Ecto neural progenitor cell (in vitro differentiated cells): ENCODE measurements at regions not wholly inside any gene's neighbourhood (a gene's known extent, or its start where the extent isn't known, plus 50 kb on each side); places are given as distances from the start of the nearest gene placed in this dataset.
A peak's percentile ranks its signal among the peaks of the same experiment; 100 is the strongest.
"Not testable (repeated sequence)": the region's sequence is repeated elsewhere in the genome, so short reads cannot be mapped to it uniquely, and the experiment has no call there.

Experiments
- DNase-seq: peaks from one replicate; pipeline ENCODE4 v3.0.0-alpha.2; 2018; ENCODE audit warnings: low spot score

GRCh38 chr4:79175716-79176115, 150.1 kb downstream of the NAA11 start:
- no peak for DNase-seq

DNA sequence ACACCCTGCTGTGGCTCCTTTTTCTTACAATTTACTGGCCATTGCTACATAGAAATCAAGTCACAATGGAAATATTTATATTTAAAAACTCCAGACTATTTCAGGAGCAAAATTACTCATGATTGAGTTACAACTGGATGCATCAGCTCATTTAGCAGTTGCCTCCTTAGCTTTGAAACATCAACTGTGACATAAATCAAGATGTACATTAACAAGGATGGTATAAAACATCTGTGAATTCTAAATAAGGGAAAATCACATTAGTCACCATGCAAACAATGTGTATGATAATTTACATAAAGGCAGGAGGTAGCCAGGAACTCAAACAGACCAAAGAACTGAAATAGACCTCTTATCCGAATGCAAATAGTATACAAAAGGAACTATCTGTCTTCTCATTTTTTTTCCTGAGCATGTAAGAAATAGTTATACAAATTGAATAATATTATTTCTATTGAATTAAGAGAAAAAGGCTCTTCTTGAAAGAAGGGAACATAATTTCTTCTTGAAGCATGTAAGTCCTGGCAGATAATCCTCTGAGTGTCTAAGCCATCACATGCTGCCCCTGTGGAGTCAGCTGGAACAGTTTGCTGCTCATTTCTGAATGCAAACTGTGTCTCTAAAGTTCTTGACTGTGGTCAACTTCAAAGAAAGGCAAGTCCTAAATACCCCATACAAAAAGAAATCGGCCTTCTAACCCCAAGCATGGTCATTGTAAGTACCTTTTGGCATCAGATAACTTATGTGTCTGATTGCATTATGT, 151.2 kb downstream of the NAA11 start:
- no peak for DNase-seq

- DNase-seq: no peak
Measured at GRCh38 chr4:79173186-79173585, 152.7 kb downstream of the NAA11 start.

GRCh38 chr4:79170077-79170476, 155.8 kb downstream of the NAA11 start:
- DNase-seq: no peak

- no peak for DNase-seq
Measured at GRCh38 chr4:79164907-79165610, 160.8 kb downstream of the NAA11 start.

DNA sequence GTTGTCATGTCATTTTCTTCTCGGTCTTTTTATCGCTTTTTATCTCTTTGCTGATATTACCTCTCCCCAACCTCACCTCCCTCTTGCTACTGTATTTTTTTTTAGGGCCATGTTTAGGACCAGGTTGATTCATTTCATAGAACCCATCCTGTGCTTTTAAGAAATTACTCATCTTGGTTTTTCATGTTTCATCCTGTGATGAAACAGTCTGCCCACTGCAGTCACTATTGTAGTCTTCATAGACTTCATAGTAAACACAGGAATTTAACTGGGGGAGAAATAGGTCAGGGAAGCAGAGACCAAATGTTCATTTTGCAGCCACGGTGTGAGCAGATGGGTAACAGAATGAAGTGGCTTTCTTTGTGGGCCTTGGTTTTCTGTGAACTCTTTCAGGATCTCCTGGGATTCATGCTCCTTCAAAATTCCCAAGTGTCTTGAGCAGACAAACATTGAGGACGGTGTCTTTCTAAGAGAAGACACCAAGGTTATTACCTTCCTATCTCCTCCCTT, 161.8 kb downstream of the NAA11 start:
- DNase-seq: no peak

GRCh38 chr4:79160962-79161361, 164.9 kb downstream of the NAA11 start:
- no peak for DNase-seq

DNA sequence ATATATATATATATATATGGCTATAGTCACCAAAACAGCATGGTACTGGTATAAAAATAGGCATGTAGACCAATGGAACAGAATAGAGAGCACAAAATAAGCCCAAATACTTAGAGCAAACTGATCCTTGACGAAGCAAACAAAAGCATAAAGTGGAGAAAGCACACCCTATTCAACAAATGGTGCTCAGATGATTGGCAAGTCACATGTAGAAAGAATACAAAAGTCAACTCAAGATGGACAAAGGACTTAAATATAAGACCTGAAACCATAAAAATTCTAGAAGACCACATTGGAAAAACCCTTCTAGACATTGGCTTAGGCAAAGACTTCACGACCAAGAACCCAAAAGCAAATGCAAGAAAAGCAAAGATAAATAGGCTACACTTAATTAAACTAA, 167.2 kb downstream of the NAA11 start:
- not testable (repeated sequence) for DNase-seq

GRCh38 chr4:79155336-79155735, 170.5 kb downstream of the NAA11 start:
- no peak for DNase-seq

- DNase-seq: no peak
Measured at GRCh38 chr4:79150820-79151416, 174.9 kb downstream of the NAA11 start.

GRCh38 chr4:79148369-79148768, 177.5 kb downstream of the NAA11 start:
- no peak for DNase-seq

GRCh38 chr4:79147251-79147650, 178.6 kb downstream of the NAA11 start:
- DNase-seq: no peak

- peak; percentile 44 for DNase-seq
Measured at GRCh38 chr4:79141530-79141929, 184.3 kb downstream of the NAA11 start.

DNA sequence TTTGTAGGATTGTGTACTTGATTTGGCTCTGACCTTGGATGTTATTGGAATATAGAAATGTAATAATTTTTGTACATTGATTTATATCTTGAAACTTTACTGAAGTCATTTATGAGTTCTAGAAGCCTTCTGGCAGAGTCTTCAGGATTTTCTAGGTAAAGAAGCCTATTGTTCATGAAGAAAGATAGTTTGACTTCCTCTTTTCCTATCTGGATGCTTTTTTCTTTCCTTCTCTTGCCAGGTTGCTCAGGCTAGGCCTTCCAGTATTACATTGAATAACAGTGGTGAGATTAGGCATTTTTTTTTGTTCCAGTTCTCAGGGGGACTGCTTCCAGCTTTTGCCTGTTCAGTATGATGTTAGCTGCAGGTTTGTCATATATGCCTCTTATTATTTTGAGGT, 191.1 kb downstream of the NAA11 start:
- no peak for DNase-seq

DNA sequence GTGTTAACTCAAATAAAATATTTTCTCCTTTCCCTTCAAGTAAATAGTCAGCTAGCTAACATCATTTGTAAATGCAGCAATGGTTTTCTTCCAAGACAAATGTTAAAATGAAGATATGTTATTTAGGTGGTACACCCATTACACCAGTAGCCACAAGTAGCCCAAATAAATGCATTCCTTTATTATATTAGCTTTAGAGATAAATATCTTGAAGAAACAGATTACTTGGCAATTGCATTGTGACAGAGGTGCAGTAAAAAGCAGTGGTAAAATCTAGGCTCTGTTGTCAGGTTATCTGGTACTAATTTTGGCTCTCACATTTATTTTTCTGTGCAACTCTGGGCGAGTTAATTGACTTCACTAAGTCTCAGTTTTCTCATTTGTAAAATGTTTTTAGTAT, 193.0 kb downstream of the NAA11 start:
- no peak for DNase-seq

DNA sequence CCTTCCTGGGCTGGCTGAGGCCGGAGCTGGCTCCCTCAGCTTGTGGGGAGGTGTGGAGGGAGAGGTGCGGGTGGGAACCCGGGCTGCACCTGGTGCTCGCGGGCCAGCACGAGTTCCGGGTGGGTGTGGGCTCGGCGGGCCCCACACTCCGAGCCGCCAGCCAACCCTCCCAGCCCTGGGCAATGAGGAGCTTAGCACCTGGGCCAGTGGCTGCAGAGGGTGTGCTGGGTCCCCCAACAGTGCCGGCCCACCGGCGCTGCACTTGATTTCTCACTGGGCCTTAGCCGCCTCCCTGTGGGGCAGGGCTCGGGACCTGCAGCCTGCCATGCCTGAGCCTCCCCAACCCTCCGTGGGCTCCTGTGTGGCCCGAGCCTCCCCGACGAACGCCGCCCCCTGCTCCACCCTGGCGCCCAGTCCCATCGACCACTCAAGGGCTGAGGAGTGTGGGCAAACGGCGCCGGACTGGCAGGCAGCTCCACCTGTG, 182.7 kb upstream of the PAQR3 start:
- DNase-seq: no peak

- DNase-seq: no peak
Measured at GRCh38 chr4:79121223-79121622, 182.0 kb upstream of the PAQR3 start.

DNA sequence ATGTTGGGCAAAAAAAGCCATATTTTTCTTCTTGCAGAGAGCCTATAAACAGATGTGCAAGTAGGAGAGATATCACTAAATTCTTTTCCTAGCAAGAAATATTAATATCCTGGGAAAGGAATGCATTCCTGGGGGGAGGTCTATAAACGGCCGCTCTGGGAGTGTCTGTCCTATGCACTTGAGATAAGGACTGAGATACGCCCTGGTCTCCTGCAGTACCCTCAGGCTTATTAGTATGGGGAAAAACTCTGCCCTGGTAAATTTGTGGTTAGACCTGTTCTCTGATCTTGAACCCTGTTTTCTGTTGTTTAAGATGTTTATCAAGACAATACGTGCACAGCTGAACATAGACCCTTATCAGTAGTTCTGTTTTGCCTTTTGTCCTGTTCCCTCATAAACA, 177.8 kb upstream of the PAQR3 start:
- not testable (repeated sequence) for DNase-seq

- no peak for DNase-seq
Measured at GRCh38 chr4:79107014-79107413, 167.8 kb upstream of the PAQR3 start.

DNA sequence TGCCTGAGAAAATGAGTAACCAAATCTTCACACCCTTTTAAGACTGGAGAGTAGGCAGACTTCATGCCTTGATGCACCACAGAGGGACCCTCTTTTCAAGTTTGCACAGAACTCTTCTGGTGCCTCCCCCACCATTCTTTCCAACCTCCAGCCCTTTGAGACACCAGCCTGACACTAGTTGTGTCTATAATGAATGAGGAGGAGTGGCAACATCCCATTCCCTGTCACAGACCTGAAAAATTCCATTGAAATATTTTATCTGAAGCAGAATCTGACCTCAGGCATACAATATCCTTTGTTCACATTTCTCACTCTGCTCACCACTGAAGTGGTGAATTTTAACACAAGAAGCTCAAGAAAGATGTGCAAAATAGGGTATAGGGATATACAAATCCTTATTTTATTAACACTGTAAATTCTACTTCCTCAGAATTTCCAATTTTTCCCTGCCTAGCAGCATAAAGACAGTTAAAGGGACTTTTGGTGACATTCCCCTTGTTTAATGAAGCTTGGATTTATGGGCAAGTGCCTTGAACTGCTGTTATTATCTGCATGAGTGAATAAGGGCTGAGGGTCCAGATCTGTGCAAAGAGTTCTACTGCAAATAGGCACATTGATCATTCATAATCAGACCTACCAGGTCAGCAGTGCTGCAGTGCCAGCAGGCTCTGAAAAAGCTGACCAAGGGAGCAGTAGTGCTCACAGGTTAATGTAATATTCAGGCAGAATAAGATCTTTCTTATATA, 149.9 kb upstream of the PAQR3 start:
- DNase-seq: no peak

GRCh38 chr4:79087071-79087470, 147.8 kb upstream of the PAQR3 start:
- no peak for DNase-seq

DNA sequence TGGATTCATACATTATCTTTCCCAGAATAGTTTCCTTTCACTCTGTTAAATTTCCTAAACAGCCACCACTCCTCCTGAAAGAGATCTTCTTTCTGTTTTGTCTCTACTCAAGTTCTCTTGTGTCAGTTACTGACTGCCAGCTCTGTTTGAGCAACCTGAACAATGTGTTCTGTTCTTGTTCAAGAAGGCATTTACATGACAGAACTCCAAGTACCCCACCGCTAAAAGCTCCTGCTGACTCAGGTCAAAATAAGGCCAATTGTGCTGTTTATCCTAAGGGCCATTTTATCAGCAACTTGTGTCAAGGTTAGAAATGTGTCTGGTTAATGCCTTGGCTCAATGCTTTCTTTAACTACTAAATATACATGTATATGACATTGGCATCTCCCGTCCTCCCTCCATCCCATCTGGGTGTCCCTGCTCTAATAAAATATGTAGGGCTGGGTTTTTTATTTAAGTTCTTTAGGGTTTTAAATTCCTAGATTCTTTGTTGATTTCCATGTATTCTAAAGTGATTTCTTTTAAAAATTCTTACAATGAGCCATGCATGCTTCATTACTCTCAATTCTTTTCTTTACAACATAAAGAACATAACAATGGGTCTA, 144.3 kb upstream of the PAQR3 start:
- DNase-seq: no peak
